ENCODE measurements at regions not wholly inside any gene's neighbourhood (a gene's known extent, or its start where the extent isn't known, plus 50 kb on each side); places are given as distances from the start of the nearest gene placed in this dataset.

- DNase-seq (ENCODE audit: low spot score): no peak
- Mint-ChIP-seq H3K36me3 (ENCODE audit: low read depth, unreplicated experiment) (peaks cover 2% of the 10 kb centered on the region), H3K27ac (ENCODE audit: unreplicated experiment) (no peak overlapping the region), H3K4me1 (ENCODE audit: unreplicated experiment) (no peaks in the 10 kb centered on the region), H3K9me3 (ENCODE audit: unreplicated experiment) (no peaks in the 10 kb centered on the region), H3K27me3 (ENCODE audit: unreplicated experiment) (peaks cover 6% of the 10 kb centered on the region), H3K4me3 (ENCODE audit: unreplicated experiment) (no peak overlapping the region)
- TF ChIP-seq CTCF (IDR thresholded peaks at IDR 0.05; ENCODE audit: unreplicated experiment): no peak
These were observed 393.4 kb downstream of the SEC14L1 start for GRCh38 chr17:77534137-77534536.

GRCh38 chr17:77535435-77535834 is 394.7 kb downstream of the SEC14L1 start:
- H3K4me3 Mint-ChIP-seq (ENCODE audit: unreplicated experiment): no peak overlapping the region
- H3K27ac Mint-ChIP-seq (ENCODE audit: unreplicated experiment): no peak overlapping the region
- TF ChIP-seq CTCF (IDR thresholded peaks at IDR 0.05; ENCODE audit: unreplicated experiment): no peak
- no peaks in the 10 kb centered on the region for H3K4me1 Mint-ChIP-seq (ENCODE audit: unreplicated experiment)
- H3K27me3 Mint-ChIP-seq (ENCODE audit: unreplicated experiment): peaks cover 4% of the 10 kb centered on the region
- H3K9me3 Mint-ChIP-seq (ENCODE audit: unreplicated experiment): no peaks in the 10 kb centered on the region
- no peak for DNase-seq (ENCODE audit: low spot score)
- H3K36me3 Mint-ChIP-seq (ENCODE audit: low read depth, unreplicated experiment): peaks cover 2% of the 10 kb centered on the region

- Mint-ChIP-seq H3K9me3 (ENCODE audit: unreplicated experiment) (no peaks in the 10 kb centered on the region), H3K27ac (ENCODE audit: unreplicated experiment) (no peak overlapping the region), H3K27me3 (ENCODE audit: unreplicated experiment) (peaks cover 4% of the 10 kb centered on the region), H3K4me3 (ENCODE audit: unreplicated experiment) (no peak overlapping the region), H3K36me3 (ENCODE audit: low read depth, unreplicated experiment) (peaks cover 2% of the 10 kb centered on the region), H3K4me1 (ENCODE audit: unreplicated experiment) (no peaks in the 10 kb centered on the region)
- DNase-seq (ENCODE audit: low spot score): no peak
- no peak for TF ChIP-seq CTCF (IDR thresholded peaks at IDR 0.05; ENCODE audit: unreplicated experiment)
These were observed 395.1 kb downstream of the SEC14L1 start for GRCh38 chr17:77535892-77536291.

GRCh38 chr17:77537566-77537965 is 396.8 kb downstream of the SEC14L1 start:
- Mint-ChIP-seq H3K36me3 (ENCODE audit: low read depth, unreplicated experiment) (no peaks in the 10 kb centered on the region), H3K4me1 (ENCODE audit: unreplicated experiment) (peaks cover 6% of the 10 kb centered on the region), H3K27ac (ENCODE audit: unreplicated experiment) (no peak overlapping the region), H3K9me3 (ENCODE audit: unreplicated experiment) (no peaks in the 10 kb centered on the region), H3K27me3 (ENCODE audit: unreplicated experiment) (peaks cover 6% of the 10 kb centered on the region), H3K4me3 (ENCODE audit: unreplicated experiment) (no peak overlapping the region)
- DNase-seq (ENCODE audit: low spot score): no peak
- no peak for TF ChIP-seq CTCF (IDR thresholded peaks at IDR 0.05; ENCODE audit: unreplicated experiment)

GRCh38 chr17:77540531-77540930 is 399.8 kb downstream of the SEC14L1 start:
- Mint-ChIP-seq H3K9me3 (ENCODE audit: unreplicated experiment) (no peaks in the 10 kb centered on the region), H3K36me3 (ENCODE audit: low read depth, unreplicated experiment) (no peaks in the 10 kb centered on the region), H3K27ac (ENCODE audit: unreplicated experiment) (no peak overlapping the region), H3K4me1 (ENCODE audit: unreplicated experiment) (peaks cover 6% of the 10 kb centered on the region), H3K27me3 (ENCODE audit: unreplicated experiment) (peaks cover 10% of the 10 kb centered on the region), H3K4me3 (ENCODE audit: unreplicated experiment) (no peak overlapping the region)
- DNase-seq (ENCODE audit: low spot score): no peak
- TF ChIP-seq CTCF (IDR thresholded peaks at IDR 0.05; ENCODE audit: unreplicated experiment): no peak
